Uterus (tissue), 3 donors: ENCODE measurements at regions not wholly inside any gene's neighbourhood (a gene's known extent, or its start where the extent isn't known, plus 50 kb on each side); places are given as distances from the start of the nearest gene placed in this dataset.

ENCODE experiments used
- DNase-seq, 2 donors: peaks; one replicate each; pipeline ENCODE4 v3.0.0-alpha.2; 2019 to 2020
- H3K27ac ChIP-seq, 2 donors: fragments of 200-600 bp; sonication (generic); 1 replicate in 1 of 2; 2 replicates in 1 of 2; pipeline ENCODE4 v1.5.1; 2016 to 2018
- H3K27me3 ChIP-seq, 2 donors: fragments of 200-600 bp; sonication (generic); one replicate each; pipeline ENCODE4 v1.5.1; 2018 to 2019; ENCODE audit warnings: control low read depth in 1 of 2
- H3K36me3 ChIP-seq, 2 donors: fragments of 200-600 bp; sonication (generic); one replicate each; pipeline ENCODE4 v1.5.1; 2019; ENCODE audit warnings: control low read depth in 1 of 2
- H3K4me1 ChIP-seq, 2 donors: fragments of 200-600 bp; sonication (generic); one replicate each; pipeline ENCODE4 v1.5.1; 2018 to 2019; ENCODE audit warnings: control low read depth in 1 of 2
- H3K4me3 ChIP-seq, 2 donors: fragments of 200-600 bp; sonication (generic); 1 replicate in 1 of 2; 2 replicates in 1 of 2; pipeline ENCODE4 v1.5.1; 2018 to 2019; ENCODE audit warnings: mild to moderate bottlenecking in 1 of 2
- H3K9me3 ChIP-seq, 2 donors: fragments of 200-600 bp; sonication (generic); one replicate each; pipeline ENCODE4 v1.5.1; 2019; ENCODE audit warnings: control low read depth in 1 of 2
- POLR2A ChIP-seq, 2 donors: fragments of 450-650 bp; IDR thresholded peaks; one replicate each; pipeline ENCODE4 v1.6.1; 2016; ENCODE audit warnings: antibody characterized with exemption in 2 of 2, mild to moderate bottlenecking in 1 of 2, moderate library complexity in 1 of 2
- intact Hi-C: fragments of 100-400 bp; cut with DNase I; formaldehyde crosslinking; loops from one replicate; pipeline ENCODE4 v1.15.1; 2023; ENCODE audit warnings: low total_unique reads
- TF ChIP-seq, protein P1 (sequence below), 4 experiments: fragments of 200-600 bp in 2 of 4; fragments of 450-650 bp in 2 of 4; sonication (generic) in 2 of 4; IDR thresholded peaks; one replicate each; pipeline ENCODE4 v1.5.1; 2016 to 2019; ENCODE audit warnings: antibody characterized with exemption in 4 of 4, mild to moderate bottlenecking in 2 of 4, moderate library complexity in 1 of 4
- donor health status: DM: yes; HTN: yes; CAD: no.

GRCh38 chr15:62799037-62799436, 243.5 kb upstream of the TPM1 start:
- no peaks in the 10 kb centered on the region for H3K36me3 ChIP-seq

GRCh38 chr15:62799919-62800318, 242.6 kb upstream of the TPM1 start:
- H3K36me3 ChIP-seq, result no peaks in the 10 kb centered on the region
- H3K4me3 ChIP-seq, result no peak overlapping the region
- intact Hi-C loops, result no loop called here
- H3K4me1 ChIP-seq, result no peaks in the 10 kb centered on the region
- H3K27ac ChIP-seq, result no peak overlapping the region
- no peaks in the 10 kb centered on the region for H3K9me3 ChIP-seq
- no peak for DNase-seq
- TF ChIP-seq POLR2A (IDR thresholded peaks at IDR 0.05), result no peak
- TF ChIP-seq, protein P1, sequence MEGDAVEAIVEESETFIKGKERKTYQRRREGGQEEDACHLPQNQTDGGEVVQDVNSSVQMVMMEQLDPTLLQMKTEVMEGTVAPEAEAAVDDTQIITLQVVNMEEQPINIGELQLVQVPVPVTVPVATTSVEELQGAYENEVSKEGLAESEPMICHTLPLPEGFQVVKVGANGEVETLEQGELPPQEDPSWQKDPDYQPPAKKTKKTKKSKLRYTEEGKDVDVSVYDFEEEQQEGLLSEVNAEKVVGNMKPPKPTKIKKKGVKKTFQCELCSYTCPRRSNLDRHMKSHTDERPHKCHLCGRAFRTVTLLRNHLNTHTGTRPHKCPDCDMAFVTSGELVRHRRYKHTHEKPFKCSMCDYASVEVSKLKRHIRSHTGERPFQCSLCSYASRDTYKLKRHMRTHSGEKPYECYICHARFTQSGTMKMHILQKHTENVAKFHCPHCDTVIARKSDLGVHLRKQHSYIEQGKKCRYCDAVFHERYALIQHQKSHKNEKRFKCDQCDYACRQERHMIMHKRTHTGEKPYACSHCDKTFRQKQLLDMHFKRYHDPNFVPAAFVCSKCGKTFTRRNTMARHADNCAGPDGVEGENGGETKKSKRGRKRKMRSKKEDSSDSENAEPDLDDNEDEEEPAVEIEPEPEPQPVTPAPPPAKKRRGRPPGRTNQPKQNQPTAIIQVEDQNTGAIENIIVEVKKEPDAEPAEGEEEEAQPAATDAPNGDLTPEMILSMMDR (IDR thresholded peaks at IDR 0.05), result no peak
- H3K27me3 ChIP-seq, result no peaks in the 10 kb centered on the region

More at GRCh38 chr15:62799037-62799436, 243.5 kb upstream of the TPM1 start:
- no peak for DNase-seq
- intact Hi-C loops, result no loop called here
- Histone ChIP-seq H3K9me3 (no peaks in the 10 kb centered on the region), H3K4me1 (no peaks in the 10 kb centered on the region), H3K27ac (no peak overlapping the region), H3K27me3 (no peaks in the 10 kb centered on the region), H3K4me3 (no peak overlapping the region)
- TF ChIP-seq, protein P1 (IDR thresholded peaks at IDR 0.05), result no peak
- TF ChIP-seq POLR2A (IDR thresholded peaks at IDR 0.05), result no peak

DNA sequence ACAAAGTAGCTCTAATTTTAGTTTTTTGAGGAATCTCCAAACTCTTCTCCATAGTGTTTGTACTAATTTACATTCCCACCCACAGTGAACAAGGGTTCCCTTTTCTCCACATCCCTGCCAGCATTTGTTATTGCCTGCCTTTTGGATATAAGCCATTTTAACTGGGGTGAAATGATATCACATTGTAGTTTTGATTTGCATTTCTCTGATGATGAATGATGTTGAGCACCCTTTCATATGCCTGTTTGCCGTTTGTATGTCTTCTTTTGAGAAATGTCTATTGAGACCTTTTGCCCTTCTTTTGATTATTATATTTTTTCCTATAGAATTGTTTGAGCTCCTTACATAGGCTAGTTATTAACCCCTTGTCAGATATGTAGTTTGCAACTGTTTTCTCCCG, 239.9 kb upstream of the TPM1 start:
- no peak for DNase-seq
- H3K36me3 ChIP-seq, result no peaks in the 10 kb centered on the region
- H3K9me3 ChIP-seq, result no peaks in the 10 kb centered on the region
- no peaks in the 10 kb centered on the region for H3K27me3 ChIP-seq
- H3K4me3 ChIP-seq, result no peak overlapping the region
- intact Hi-C loops, result no loop called here
- H3K27ac ChIP-seq, result no peak overlapping the region
- no peaks in the 10 kb centered on the region for H3K4me1 ChIP-seq
- TF ChIP-seq POLR2A (IDR thresholded peaks at IDR 0.05), result no peak
- TF ChIP-seq, protein P1 (IDR thresholded peaks at IDR 0.05), result no peak

DNA sequence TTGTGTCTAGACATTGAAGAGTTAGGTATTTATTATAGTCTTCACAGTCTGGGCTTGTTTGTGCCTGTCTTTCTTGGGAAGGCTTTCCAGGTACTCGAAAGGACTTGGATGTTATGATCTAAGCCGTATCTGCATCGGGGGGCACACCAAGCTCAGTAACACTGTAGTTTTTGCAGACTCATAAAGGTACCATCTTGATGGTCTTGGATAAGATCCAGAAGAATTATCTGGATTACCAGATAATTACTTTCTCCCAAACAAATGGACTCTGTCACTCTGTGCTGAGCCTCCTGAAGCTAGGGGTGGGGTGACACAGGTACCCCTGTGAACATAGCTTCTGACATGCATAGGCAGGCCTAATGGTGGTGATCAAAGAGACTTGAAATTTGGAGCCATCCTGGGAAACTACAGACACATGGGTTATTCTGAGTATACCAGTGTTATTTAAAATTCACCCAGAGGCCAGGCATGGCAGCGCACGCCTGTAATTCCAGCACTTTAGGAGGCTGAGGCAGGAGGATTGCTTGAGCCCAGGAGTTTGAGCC, 238.6 kb upstream of the TPM1 start:
- intact Hi-C loops, result no loop called here
- no peak for TF ChIP-seq POLR2A (IDR thresholded peaks at IDR 0.05)
- TF ChIP-seq, protein P1 (IDR thresholded peaks at IDR 0.05), result no peak
- Histone ChIP-seq H3K4me1 (no peaks in the 10 kb centered on the region), H3K27me3 (no peaks in the 10 kb centered on the region), H3K27ac (no peak overlapping the region), H3K36me3 (no peaks in the 10 kb centered on the region), H3K9me3 (no peaks in the 10 kb centered on the region), H3K4me3 (no peak overlapping the region)
- no peak for DNase-seq

GRCh38 chr15:62805502-62805901, 237.0 kb upstream of the TPM1 start:
- intact Hi-C loops, result no loop called here
- no peak for TF ChIP-seq POLR2A (IDR thresholded peaks at IDR 0.05)
- TF ChIP-seq, protein P1 (IDR thresholded peaks at IDR 0.05), result no peak

More at GRCh38 chr15:62805502-62805901, 237.0 kb upstream of the TPM1 start:
- no peaks in the 10 kb centered on the region for H3K4me1 ChIP-seq
- no peaks in the 10 kb centered on the region for H3K36me3 ChIP-seq
- H3K27me3 ChIP-seq, result no peaks in the 10 kb centered on the region
- DNase-seq, result no peak
- H3K27ac ChIP-seq, result no peak overlapping the region
- no peaks in the 10 kb centered on the region for H3K9me3 ChIP-seq
- no peak overlapping the region for H3K4me3 ChIP-seq
